GM10266 (cell line): ENCODE measurements at regions not wholly inside any gene's neighbourhood (a gene's known extent, or its start where the extent isn't known, plus 50 kb on each side); places are given as distances from the start of the nearest gene placed in this dataset.

ENCODE experiments used
- DNase-seq: peaks from one replicate; pipeline ENCODE4 v3.0.0; 2012; ENCODE audit errors: extremely low spot score
- TF ChIP-seq, protein P1 (sequence below): IDR thresholded peaks from 2 replicates; pipeline ENCODE4 v1.5.1; 2012; ENCODE audit warnings: mild to moderate bottlenecking, low read depth; ENCODE audit not compliant: control insufficient read depth, insufficient read depth; ENCODE audit errors: missing control alignments

DNA sequence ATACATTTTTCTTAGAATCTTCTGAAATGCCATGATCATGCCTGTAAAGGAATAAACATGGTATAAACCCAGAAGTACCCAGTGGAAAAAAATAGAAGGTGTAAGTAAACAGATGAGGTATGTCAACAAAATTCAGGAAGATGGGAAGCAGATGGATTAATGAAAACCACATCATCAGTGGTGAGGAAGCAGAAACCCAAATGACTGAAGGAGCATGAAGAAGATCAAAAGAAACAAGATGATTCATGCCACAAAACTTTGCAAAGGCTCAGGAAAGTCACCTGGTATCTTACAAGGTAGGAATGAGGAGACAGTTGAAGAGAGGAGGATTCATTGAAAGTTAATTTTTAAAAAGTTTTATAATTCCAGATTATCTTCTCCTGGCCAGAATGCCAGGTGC lies 132.8 kb upstream of the PAPPA start:
- DNase-seq: no peak
- TF ChIP-seq, protein P1, sequence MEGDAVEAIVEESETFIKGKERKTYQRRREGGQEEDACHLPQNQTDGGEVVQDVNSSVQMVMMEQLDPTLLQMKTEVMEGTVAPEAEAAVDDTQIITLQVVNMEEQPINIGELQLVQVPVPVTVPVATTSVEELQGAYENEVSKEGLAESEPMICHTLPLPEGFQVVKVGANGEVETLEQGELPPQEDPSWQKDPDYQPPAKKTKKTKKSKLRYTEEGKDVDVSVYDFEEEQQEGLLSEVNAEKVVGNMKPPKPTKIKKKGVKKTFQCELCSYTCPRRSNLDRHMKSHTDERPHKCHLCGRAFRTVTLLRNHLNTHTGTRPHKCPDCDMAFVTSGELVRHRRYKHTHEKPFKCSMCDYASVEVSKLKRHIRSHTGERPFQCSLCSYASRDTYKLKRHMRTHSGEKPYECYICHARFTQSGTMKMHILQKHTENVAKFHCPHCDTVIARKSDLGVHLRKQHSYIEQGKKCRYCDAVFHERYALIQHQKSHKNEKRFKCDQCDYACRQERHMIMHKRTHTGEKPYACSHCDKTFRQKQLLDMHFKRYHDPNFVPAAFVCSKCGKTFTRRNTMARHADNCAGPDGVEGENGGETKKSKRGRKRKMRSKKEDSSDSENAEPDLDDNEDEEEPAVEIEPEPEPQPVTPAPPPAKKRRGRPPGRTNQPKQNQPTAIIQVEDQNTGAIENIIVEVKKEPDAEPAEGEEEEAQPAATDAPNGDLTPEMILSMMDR: no peak

GRCh38 chr9:116027096-116027495 lies 126.5 kb upstream of the PAPPA start:
- TF ChIP-seq, protein P1: no peak
- DNase-seq: no peak

GRCh38 chr9:116027511-116027910 lies 126.1 kb upstream of the PAPPA start:
- TF ChIP-seq, protein P1: no peak
- DNase-seq: no peak

GRCh38 chr9:116027951-116028350 lies 125.6 kb upstream of the PAPPA start:
- TF ChIP-seq, protein P1: no peak
- DNase-seq: no peak

- TF ChIP-seq, protein P1: no peak
- no peak for DNase-seq
Observed at GRCh38 chr9:116030517-116030916, 123.1 kb upstream of the PAPPA start.

GRCh38 chr9:116032683-116033440 lies 120.7 kb upstream of the PAPPA start:
- no peak for DNase-seq
- TF ChIP-seq, protein P1: no peak

- no peak for DNase-seq
- TF ChIP-seq, protein P1: no peak
Observed at GRCh38 chr9:116039312-116039711, 114.3 kb upstream of the PAPPA start.
